Amniotic stem cell (primary cell): ENCODE measurements at regions not wholly inside any gene's neighbourhood (a gene's known extent, or its start where the extent isn't known, plus 50 kb on each side); places are given as distances from the start of the nearest gene placed in this dataset.
"Not testable (repeated sequence)": the region's sequence is repeated elsewhere in the genome, so short reads cannot be mapped to it uniquely, and the experiment has no call there.

Experiments used
- DNase-seq: peaks from one replicate; lab custom pipeline; 2025; lab: John Stamatoyannopoulos, UW

DNA sequence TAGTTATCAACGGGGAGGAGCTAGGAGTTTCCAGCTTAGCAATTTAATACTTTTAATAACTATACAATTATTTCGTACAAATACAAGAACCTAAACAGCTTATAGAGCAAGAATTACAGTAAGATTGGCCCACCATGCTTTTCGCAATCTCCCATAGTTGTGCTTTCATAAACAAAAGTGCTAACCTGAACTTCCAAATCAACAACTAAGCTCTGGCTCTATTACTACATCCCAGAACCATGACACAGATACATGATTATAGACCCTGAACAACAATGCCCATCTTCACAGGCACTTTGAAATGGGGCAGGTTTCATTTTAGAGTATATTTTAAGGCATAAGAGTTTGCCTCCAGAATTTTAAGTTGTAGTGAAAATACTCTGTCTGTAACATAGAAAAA lies 203.5 kb downstream of the DMRTA1 start:
- no peak for DNase-seq

DNA sequence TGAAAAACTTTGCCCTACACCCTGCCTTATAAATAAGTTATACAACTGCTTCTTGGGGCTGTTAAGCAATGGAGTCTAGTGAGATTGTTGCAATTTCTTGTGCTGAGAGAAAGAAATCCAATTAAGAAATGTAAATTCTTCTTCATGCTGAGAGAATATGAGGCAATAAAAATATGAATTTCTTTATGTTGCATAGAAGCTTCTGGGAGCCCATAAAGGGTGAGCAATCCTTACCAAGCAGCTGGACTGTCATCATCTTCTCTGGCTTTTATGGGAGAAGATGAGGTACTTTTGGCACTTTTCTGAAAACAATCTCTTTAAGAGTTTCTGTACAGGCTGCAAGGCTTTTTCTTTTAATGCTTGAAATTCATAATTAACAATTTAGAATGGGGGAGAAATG lies 204.3 kb downstream of the DMRTA1 start:
- DNase-seq: no peak

DNA sequence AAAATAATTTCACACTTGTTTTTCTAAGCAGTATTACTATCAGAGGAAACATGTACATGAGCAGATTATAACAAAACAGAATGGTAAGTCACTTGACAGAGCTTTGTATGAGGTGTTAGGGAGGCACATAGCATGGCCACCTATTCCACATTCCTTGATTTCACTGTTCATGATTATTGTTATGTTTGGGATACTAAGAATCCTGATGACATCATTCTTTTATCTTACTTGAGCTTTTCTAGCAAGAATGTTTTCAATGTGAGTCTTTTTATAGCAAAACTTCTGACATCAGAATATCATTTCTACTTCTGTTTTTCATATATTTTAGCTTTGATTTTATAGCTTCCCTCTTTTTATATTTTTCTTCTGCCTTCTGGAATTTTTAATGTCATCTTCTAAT lies 208.2 kb downstream of the DMRTA1 start:
- DNase-seq: no peak

DNA sequence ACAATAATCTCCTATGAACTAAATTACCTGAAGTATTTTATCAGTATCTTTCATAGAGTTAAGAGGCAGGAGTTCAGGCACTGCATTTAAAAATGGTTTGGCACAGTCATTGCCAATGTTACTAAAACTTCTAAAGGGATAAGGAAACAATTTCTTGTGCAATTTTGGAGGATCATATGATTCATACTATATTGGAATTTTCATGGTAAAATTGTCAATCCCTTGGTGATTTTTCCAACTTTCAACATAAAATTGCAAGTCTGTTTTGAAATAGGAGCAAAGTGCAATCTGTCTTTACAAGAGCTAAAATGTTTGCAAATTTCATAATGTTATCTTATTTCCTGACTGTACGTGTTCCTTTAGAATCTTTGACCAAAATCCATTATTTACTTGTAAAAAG lies 211.1 kb downstream of the DMRTA1 start:
- no peak for DNase-seq

DNA sequence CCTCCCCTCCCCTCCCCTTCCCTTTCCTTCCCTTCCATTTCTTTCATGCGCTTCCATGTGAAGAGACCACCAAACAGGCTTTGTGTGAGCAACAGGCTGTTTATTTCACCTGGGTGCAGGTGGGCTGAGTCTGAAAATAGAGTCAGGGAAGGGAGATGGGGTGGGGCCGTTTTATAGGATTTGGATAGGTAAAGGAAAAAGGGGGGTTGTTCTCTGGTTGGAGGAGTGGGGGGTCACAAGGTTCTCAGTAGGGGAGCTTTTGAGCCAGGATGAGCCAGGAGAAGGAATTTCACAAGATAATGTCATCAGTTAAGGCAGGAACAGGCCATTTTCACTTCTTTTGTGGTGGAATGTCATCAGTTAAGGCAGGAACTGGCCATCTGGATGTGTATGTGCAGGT lies 211.9 kb downstream of the DMRTA1 start:
- DNase-seq: not testable (repeated sequence)

DNA sequence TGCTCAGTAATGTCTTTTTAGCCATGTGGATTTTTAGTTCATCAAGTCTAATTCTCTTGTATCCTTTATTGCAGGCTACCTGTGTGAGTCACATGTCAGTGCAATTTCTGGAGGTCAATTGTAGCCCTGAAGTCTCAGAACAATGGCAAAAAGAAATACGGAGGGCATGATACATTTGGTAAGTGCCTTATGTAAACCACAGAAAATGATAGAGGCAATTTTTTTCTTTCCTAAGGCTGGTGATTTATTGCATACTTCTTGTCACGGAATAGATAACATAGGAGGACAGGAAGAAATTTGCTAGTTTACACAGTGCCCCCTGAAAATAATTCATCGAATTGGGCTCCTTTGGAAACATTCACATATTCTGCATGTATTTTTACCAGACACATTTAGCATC lies 235.9 kb downstream of the DMRTA1 start:
- DNase-seq: no peak

DNA sequence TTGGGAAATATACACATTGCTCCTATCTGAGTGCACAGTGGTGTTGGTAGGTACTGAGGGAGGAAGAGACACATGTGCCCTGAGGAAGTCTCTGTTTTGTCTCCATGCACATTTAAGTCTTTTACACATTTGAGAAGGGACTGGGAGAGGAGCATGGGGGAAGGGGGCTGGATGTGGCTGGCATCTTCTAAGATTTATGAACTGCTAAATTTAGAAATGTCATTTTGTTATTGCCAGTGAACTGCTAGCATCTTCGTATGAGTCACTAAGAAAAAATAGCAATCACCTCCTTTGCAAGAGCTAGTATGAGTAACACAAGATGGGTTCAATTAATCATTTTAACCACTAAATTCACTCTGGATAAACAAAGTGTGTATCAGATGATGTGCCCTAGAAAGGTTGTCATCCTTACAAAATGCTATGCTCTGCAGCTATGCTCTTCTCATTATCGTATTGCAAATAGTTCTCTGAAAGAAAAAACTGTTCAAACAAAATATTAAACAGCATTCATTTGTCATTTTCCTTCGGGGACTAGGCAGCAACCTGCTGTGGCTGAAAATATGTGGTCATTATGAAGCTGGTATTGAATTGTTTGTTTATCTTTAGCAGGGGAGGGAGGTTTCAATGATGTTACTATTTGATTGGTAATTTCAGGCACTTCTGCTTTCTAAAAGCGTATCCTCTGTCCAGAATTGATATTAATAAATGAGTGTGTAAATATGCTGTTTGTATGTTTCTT lies 236.5 kb downstream of the DMRTA1 start:
- peak; percentile 43 for DNase-seq

DNA sequence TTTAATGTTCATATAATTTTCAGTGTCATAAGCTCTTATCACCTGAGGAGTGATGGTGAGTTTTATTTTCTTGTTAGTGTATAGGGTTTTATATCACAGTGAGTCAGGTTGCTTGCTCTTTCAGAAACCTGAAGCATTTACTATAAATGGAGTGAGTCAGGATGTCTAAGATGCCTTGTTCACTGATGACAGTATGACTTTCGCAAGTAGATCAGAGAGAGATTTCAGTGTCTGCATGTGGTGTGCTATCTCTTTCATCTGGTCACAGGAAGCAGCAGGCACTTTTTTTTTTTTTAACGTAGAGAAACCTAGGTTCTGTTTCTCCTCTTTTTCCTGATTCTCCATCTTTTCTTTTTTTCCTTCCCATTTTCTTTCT lies 237.1 kb downstream of the DMRTA1 start:
- peak; percentile 41 for DNase-seq

DNA sequence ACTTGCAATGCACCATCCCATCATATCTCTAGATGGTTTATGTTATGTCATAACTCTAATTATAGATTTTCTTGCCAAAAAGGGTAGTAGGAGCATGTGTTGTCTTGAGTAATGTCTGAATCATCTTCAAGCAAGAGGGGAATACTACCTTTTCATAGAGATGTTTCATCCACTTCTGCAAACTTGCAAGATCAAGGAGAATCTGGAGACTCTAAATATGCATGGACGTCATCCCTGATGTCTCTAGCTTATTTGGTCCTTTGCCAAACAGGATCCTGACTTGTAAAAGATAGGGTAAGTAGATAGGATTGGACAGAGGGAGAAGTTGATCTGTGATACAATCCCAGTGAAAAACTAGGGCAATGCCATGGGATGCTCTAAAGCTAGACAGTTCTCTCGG lies 246.5 kb downstream of the DMRTA1 start:
- no peak for DNase-seq

DNA sequence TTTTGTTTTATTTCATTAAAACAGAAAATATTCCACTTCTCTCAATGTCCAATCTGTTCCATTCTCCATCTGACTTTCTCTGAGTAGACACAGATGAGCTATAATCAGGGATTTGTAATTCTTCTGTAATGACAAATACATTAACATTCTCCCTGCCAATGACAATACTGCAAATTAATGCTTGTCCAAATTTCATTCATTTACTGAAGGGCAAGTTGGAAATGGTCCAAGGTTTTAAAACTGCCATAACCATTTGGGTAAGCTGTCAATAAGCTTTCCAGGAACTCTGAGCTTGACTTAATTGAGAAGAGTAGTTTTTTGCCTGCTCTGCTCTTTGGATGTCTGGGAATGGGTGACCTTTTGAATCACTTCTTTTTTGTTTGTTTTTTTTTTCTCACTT lies 253.5 kb downstream of the DMRTA1 start:
- DNase-seq: no peak

DNA sequence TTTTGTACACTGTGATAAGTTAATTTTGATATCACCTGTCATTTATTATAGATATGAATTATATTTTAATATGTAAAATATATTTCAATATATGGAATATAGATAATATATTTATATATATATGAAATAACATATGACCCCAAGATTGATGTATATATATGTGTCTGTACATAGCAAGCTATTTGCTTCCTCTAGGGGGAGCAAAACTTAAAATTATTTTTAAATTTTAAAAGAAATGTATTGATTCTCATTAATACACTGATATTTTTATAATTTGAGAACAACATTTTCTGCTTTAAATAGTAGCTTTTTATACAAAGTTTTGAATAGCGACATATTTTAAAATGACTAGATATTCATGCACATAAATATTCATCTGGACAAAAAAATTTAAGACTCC lies 272.0 kb downstream of the DMRTA1 start:
- DNase-seq: no peak

DNA sequence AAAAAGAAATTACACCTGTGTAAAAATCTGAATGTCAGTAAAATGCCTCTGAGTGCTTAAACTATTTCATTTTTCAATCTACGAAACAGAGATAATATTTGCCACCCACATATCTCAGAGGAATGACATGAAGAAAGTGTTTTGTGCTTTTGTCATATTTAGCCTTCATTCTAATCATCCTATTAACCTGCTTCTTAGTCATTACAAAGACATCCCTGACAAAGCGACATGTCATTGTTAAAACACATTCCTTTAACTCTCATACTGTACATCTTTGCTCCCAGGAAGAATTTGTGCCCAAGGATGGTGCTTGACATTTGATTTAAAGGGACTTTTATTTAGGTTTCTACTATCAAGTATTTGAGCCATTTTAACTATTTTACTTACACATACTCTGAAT lies 275.9 kb downstream of the DMRTA1 start:
- no peak for DNase-seq

DNA sequence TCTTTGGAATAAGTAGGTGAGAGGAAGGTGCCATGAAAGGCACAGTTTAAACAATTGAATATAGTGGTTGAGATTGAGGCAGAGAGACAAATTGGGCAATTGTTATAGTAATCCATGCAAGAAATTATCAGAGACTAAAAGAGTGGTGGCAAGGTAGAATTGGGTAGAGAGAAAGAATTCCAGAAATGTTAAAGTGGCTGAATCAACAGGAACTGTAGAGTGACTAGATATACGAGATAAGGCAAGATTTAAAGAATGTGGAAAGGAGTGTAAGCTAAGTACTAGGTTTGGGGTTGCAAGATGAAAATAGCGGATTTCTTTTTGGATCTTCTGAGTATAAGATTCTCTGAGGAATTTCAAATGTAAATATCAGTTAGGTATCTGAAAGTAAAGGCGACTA lies 285.2 kb downstream of the DMRTA1 start:
- DNase-seq: no peak

DNA sequence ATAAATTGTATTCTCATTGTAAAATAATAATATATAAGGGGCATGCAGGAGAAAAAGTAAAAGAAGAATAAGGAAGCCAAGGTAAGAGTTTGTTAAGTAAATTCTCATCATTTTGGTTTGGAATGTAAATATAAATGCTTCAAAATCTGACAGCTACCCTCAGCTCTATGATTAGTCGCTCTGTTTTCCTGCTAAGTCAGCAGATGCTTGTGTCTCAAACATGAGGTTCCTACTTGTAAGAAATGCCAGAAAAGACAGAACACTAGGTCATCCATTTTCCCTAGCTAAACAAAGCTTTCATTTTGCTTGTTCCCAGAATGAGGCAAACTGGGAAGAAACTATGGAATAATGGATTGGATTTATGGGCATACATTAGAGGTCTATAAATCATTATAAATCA lies 293.1 kb downstream of the DMRTA1 start:
- no peak for DNase-seq

DNA sequence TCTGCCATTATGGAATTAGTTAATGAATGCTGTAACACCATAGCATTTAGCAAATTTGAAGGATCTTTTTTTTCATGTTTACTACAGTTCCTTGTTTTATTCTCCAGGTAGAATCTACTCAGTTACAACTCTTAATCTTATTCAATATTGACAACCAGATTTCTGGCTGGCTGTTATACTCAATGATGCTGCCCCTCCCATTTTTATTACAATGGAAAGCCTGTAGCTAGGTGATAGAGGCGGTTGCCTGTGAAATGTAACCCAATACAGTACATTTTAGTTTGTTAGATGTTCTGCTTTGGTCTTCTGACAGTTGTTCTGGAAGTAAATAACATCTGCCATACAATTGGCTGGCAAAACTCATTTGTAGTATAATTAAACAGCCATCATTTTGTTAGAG lies 294.2 kb downstream of the DMRTA1 start:
- no peak for DNase-seq

DNA sequence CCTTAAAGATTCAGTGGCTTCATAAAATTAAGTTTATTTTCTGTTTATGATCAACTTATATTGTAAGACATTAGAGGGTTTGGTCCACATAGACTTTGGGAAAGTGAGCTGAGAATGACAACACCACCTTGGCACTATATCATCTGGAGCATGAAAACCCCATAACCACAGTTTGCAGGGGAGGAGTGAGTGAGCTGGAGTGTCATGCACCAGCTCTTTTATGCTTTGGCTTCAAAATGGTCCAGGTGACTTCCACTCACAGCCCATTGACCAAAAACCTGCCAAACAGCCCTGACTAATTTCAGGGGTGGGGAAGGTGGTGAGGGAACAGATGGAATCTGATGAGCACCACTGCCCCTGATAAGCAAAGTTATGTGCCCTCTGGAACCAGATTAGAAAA lies 295.8 kb downstream of the DMRTA1 start:
- no peak for DNase-seq

DNA sequence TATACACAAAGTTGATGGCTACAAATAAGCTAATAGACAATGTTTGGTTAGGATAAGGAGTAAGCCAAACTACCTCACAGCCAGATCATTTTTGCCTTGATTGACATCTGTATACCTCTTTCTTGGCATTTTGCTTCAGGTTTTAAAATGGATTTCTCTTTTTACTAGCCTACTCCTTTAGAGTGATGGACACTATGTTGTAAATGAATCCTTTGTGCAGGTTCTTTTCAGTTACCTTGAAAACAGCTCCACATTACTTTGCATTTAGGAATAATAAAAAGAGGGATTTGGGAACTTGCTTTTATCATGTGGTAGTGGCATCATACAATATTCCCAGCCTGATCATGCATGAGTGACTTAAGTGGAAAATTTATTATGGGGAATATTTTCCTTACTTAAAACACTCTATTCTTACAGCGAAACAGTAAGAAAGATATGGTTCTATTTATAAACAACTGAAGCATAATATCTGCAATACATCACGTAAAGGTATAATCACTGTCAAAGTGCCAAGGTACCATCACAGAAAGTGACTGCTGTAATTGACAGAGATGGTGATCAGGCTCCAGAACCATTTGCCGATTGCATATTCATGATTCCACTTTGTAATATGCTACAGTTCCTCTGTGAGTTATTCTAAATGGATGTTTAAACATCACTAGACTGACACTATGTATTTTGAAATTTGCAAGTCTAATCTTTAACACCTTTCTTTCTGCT lies 327.0 kb downstream of the DMRTA1 start:
- DNase-seq: no peak

DNA sequence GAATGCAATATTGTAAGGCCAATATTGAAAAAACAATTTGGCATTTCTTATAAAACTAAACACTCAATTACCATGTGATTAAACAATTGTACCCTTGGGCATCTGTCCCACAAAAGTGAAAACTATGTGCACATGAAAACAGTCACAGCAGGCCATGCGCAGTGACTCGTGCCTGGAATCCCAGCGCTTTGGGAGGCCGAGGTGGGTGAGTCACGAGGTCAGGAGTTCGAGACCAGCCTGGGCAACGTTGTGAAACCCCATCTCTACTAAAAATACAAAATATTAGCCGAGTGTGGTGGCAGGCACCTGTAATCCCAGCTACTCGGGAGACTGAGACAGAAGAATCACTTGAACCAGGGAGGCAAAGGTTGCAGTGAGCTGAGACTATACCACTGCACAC lies 343.7 kb downstream of the DMRTA1 start:
- no peak for DNase-seq

DNA sequence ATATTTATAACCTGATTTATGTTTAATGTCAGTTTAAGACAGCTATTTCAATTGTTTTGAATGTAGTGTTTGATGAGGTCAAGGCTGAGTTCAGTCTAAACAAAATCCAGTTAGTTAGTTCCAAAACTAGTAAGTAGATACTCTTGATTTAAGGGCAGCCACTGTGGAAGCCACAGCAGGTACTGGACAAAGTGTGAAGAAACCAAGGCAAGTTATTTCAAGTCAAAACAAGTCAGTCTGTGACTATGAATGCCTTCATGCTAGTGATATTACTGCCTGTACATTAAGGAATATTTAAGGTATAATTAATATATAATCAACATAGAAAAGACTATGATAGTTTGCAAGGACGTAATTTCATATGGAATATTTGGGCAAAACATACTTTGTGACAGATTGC lies 362.3 kb downstream of the DMRTA1 start:
- no peak for DNase-seq

DNA sequence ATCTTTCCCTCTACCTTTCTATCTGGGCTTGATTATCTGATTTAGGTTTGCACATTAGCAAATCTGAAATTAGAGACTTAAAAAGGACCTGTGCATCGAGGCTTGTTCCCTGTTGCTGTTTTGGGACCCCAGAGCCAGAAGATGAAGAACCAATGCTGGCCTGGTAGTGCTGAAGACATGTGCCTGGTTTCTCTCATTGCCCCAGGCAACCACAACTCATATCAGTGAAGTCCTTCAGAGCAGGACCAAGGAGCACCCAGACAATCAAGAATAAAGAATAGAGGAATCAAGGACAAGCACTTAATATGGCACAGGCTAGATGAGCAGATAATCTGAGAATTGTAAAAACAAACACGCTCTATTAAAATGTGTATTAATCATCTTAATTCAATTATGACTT lies 362.7 kb downstream of the DMRTA1 start:
- DNase-seq: no peak

DNA sequence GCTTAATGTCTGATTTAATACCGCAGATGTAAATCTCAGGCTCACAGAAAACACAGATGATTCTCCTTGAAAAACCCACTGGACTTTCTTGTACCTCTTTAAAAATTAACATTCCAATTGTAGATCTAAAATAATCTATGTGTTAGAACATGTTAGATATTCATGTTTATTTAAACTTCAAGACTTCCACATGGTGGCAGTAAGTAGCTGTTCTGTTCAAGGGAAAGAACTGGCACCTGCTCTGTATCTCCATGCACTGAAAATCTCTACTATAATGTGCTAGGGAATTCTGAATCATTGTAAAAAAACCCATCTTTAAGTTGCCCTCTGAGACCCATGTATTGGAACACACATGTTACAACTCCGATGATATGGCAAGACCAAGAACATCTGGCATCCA lies 366.9 kb downstream of the DMRTA1 start:
- peak; percentile 5 for DNase-seq

DNA sequence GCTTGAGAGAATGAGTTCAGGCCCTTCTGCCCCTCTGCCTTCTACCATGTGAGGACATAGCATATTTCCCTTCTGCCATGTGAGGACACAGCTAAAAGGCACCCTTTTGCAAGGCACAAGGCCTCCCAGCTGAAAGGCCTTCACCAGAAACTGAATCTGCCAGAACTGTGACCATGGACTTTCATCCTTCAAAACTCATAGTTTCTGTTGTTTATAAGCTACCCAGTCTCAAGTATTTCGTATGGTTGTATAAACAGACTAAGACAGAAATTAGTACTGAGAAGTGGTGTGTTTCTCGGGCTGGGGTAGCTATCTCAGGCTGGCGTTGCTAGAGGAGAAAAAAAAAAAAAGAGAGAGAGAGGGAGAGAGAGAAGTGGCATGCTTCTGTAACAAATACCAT lies 368.6 kb downstream of the DMRTA1 start:
- no peak for DNase-seq

DNA sequence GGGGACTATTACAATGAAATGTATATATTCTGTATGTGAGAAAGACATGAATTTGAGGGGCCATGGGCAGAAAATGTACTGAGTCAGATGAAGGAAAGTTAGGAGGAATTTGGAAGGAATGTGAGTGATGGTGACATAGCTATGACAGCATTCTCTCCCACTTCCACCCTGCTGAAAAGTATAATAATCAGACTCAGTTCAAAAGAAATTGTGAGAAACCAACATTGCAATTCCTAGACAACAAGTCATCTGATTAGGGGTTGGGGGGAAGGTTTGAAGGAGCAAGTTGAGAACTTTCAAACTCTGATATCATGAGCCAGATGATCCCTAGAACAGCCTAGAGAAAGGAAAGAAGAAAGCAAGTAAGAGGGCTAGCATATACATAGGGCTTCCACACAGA lies 370.6 kb downstream of the DMRTA1 start:
- peak; percentile 16 for DNase-seq

DNA sequence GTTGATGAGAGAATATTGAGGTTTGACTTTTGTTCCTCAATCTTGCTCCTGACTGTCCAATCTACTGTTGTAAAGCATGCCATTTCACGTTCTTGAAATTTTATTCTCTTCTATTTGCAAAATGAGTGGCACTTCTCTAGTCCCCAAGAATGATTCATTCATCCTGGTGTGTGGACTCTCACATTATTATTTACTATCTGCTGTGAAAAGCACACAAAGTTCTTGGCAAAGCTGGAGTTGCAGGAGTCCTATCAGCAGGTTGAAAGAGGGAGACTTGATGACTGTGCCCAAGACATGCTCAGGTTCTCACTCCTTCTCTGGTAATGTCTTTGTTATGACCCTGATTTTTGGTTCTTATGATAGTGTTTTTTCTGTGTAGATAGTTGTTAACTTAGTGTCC lies 382.6 kb downstream of the DMRTA1 start:
- no peak for DNase-seq
